Left ventricle myocardium inferior (tissue), 1 donor: ENCODE measurements at regions not wholly inside any gene's neighbourhood (a gene's known extent, or its start where the extent isn't known, plus 50 kb on each side); places are given as distances from the start of the nearest gene placed in this dataset.

ENCODE experiments used
- DNase-seq: peaks from one replicate; pipeline ENCODE4 v3.0.0-alpha.2; 2020
- H3K27ac ChIP-seq: fragments of 200-600 bp; replicated peaks from 2 replicates; pipeline ENCODE4 v1.8.0; 2021
- H3K27me3 ChIP-seq: fragments of 200-600 bp; 2 replicates; pipeline ENCODE4 v1.8.0; 2021; ENCODE audit warnings: low read depth
- H3K36me3 ChIP-seq: fragments of 200-600 bp; 2 replicates; pipeline ENCODE4 v1.8.0; 2021
- H3K4me1 ChIP-seq: fragments of 200-600 bp; 2 replicates; pipeline ENCODE4 v1.8.0; 2021
- H3K4me3 ChIP-seq: fragments of 200-600 bp; 2 replicates; pipeline ENCODE4 v1.8.0; 2021; ENCODE audit warnings: mild to moderate bottlenecking, moderate library complexity
- H3K9me3 ChIP-seq: fragments of 200-600 bp; replicated peaks from 2 replicates; pipeline ENCODE4 v1.8.0; 2021
- CTCF ChIP-seq: fragments of 200-600 bp; IDR thresholded peaks from 2 replicates; pipeline ENCODE4 v1.8.0; 2021; ENCODE audit warnings: antibody characterized with exemption, mild to moderate bottlenecking, borderline replicate concordance
- intact Hi-C: fragments of 100-400 bp; cut with micrococcal nuclease; formaldehyde crosslinking; loops from one replicate; pipeline ENCODE4 v1.11.0; 2022
- donor health status: DM: no; HTN: yes; CAD: no; lungs with severe emphysema.

DNA sequence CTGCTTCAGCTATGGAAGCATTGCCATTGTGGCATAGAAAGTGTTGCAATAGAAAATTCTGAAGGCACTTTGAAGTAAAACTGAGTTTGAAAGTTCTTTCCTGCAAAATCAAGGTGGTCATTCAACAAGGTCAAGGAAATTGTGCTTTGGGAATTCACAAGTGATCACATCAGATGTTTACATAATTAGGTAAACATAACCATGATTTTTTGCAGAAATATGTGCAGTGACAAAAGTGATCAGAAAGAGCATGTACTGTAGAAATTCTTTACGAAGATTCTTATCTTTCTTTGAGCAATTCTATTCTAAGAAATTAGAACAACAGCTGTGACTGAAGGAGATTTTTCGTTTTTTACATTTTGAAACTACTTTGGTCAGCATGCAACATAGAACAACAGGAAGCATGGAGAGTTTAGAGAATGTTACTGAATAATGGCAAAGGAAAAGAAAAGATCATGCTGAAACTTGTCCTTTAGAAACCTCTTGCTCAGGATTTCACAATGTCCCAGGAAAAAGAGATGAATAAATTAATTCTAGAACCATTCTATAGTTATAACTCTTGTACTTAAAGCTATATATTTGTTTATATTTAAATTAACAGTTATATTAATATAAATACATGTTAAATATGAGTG, 643.4 kb upstream of the ARPP21 start:
- no peak for TF ChIP-seq CTCF
- H3K4me3 ChIP-seq: no peak overlapping the region
- no peaks in the 10 kb centered on the region for H3K9me3 ChIP-seq
- H3K36me3 ChIP-seq: no peaks in the 10 kb centered on the region
- no peaks in the 10 kb centered on the region for H3K27me3 ChIP-seq
- intact Hi-C loops: no loop called here
- no peak for DNase-seq
- no peak overlapping the region for H3K27ac ChIP-seq
- no peaks in the 10 kb centered on the region for H3K4me1 ChIP-seq

DNA sequence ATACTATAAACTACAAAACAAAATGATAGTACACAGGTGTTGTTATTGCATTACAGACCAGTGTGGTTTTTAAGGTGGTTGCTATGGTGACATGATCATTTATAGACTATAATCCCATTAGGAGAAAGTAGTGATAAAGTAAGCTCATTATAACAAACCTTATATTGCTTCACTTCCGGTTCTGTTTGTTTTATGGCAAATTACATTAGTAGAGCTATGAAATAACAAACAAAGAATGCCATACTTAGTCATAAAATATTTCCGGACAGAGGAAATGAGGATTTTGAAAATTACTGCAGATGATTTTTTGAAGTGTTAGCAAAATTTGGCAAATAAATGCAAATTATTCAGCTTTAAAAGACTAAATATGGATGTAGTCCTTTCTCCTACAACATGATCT, 640.4 kb upstream of the ARPP21 start:
- no peak overlapping the region for H3K27ac ChIP-seq
- H3K36me3 ChIP-seq: no peaks in the 10 kb centered on the region
- no peaks in the 10 kb centered on the region for H3K27me3 ChIP-seq
- H3K9me3 ChIP-seq: no peaks in the 10 kb centered on the region
- no peak overlapping the region for H3K4me3 ChIP-seq
- intact Hi-C loops: no loop called here
- DNase-seq: no peak
- no peak for TF ChIP-seq CTCF
- H3K4me1 ChIP-seq: no peaks in the 10 kb centered on the region

DNA sequence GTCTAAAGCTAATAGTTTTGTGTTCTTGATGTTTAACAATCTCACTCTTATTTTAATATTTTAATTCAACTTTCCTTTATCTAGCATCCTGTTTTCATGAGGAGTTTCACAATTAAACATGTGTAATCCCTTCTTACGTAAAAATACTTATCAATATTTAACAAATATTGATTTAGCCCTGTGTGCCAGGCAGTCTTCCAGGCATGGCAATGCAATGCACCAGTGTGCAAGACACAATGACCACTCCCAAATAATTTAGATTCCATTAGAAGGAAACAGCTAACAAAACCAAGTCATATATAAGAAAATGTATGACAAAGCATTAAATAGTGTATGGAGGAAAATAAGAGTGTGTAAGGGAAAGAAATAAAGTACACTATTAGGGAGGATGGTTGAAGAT, 627.1 kb upstream of the ARPP21 start:
- no peak for DNase-seq
- Histone ChIP-seq H3K36me3 (no peaks in the 10 kb centered on the region), H3K27ac (no peak overlapping the region), H3K27me3 (no peaks in the 10 kb centered on the region), H3K4me3 (no peak overlapping the region), H3K9me3 (no peaks in the 10 kb centered on the region), H3K4me1 (no peaks in the 10 kb centered on the region)
- TF ChIP-seq CTCF: no peak
- intact Hi-C loops: no loop called here

GRCh38 chr3:35028157-35028556, 611.2 kb upstream of the ARPP21 start:
- H3K9me3 ChIP-seq: peaks cover 40% of the 10 kb centered on the region
- no peak for TF ChIP-seq CTCF
- DNase-seq: no peak
- no peaks in the 10 kb centered on the region for H3K36me3 ChIP-seq
- no peaks in the 10 kb centered on the region for H3K4me1 ChIP-seq
- no peaks in the 10 kb centered on the region for H3K27me3 ChIP-seq
- no peak overlapping the region for H3K27ac ChIP-seq
- no peak overlapping the region for H3K4me3 ChIP-seq
- intact Hi-C loops: no loop called here

DNA sequence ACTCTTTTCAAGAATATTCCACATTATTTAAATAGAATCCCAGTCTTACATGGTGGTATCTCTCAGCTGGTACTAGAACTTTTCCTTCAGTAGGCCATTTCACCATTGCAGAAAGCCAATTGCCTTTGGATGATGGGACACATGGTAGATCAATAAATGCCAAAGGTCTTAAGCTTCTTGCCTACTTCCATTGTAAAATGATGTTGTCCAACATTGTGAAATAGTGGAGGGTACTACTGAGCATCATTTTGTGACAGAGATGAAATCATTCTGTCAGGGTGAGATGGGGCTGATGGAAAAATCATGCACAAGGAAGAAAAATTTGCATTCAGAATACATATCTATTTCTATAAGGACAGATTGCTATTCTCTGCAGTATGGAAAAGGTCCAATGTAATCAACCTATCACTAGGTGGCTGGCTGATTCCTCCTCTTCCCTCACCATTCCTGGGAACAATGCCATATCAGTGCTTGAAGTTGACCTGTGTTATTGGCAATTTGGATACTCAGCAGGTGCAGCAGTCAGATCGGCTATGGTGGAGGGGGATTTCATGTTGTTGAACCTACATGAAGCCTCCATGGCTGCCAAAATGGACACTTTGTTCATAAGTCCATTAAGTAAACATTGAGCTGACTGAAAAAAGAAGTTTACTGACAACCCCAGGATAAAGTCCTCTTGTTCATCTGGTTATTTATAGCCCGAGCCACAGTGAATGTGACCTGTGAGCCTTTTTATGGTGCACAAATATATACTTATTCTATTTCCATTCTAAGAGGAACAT, 596.9 kb upstream of the ARPP21 start:
- Histone ChIP-seq H3K27me3 (no peaks in the 10 kb centered on the region), H3K4me1 (no peaks in the 10 kb centered on the region), H3K36me3 (no peaks in the 10 kb centered on the region), H3K27ac (no peak overlapping the region), H3K9me3 (no peaks in the 10 kb centered on the region), H3K4me3 (no peak overlapping the region)
- TF ChIP-seq CTCF: no peak
- intact Hi-C loops: no loop called here
- DNase-seq: no peak
